DMS53 treated with DMSO at 0.1 percent for 48 hours (cell line): ENCODE measurements at regions not wholly inside any gene's neighbourhood (a gene's known extent, or its start where the extent isn't known, plus 50 kb on each side); places are given as distances from the start of the nearest gene placed in this dataset.
A peak's percentile ranks its signal among the peaks of the same experiment; 100 is the strongest.
"Not testable (repeated sequence)": the region's sequence is repeated elsewhere in the genome, so short reads cannot be mapped to it uniquely, and the experiment has no call there.

Source experiments
- DNase-seq: peaks from one replicate; lab custom pipeline; 2025; ENCODE audit not compliant: unreplicated experiment; lab: John Stamatoyannopoulos, UW

- no peak for DNase-seq
Measured at GRCh38 chr3:8338424-8338823, 163.2 kb upstream of the LMCD1 start.

DNA sequence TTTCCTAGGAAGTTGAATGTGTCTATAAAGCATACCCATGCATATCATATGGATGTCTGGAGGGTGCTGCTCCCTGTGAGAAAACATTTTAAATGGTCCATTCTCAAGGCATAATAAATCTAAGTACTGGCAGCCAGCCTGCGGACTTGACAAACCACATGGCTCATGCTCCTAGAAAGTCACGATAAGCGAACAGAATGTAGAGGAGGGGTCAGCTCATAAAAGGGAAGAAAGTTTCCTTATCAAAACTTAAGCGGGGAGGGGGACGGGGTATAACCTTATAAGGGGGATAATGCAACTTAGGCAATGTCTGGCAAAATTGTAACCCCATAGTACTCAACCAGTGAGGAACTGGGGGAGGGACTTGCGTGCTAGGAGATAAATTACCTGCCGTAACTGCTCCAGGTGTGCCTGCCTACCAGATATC is 159.8 kb upstream of the LMCD1 start:
- no peak for DNase-seq

DNA sequence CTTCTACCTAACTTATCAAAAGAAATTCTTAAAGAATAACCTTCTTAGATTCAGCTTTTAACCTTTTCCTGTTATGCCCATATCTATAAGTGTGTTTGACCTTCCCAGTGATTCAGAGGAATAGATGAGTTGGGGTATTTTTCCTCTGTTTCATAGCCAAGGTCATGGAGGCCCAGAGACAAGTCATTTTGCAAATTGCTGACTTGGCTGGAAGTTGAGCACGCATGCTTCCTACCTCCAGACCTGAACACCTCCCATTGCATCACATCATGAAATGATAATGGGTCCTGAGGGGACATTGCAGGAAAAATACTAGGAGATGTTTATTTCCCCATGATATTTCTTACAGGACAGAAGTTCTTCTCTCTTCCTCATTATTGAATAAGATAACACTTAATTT is 158.6 kb upstream of the LMCD1 start:
- DNase-seq: no peak

DNA sequence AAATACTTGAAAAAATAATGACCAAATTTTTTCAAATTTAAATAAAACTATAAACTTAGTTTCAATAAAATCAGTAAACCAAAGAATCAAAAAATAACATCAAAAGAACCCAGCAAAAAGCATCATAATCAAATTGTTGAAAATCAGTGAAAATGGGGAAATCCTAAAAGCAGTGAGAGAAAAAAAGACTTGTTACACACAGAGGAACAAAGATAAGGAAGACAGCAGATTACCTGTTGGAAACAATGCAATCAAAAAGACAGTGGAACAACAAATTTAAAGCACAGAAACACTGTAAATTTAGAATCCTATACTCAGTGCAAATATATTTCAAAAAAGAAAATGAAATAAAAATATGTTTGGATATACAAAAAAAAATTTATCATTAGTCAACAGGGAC is 156.2 kb upstream of the LMCD1 start:
- no peak for DNase-seq

GRCh38 chr3:8348076-8348475 is 153.5 kb upstream of the LMCD1 start:
- DNase-seq: no peak

GRCh38 chr3:8352475-8352874 is 149.1 kb upstream of the LMCD1 start:
- DNase-seq: no peak

DNA sequence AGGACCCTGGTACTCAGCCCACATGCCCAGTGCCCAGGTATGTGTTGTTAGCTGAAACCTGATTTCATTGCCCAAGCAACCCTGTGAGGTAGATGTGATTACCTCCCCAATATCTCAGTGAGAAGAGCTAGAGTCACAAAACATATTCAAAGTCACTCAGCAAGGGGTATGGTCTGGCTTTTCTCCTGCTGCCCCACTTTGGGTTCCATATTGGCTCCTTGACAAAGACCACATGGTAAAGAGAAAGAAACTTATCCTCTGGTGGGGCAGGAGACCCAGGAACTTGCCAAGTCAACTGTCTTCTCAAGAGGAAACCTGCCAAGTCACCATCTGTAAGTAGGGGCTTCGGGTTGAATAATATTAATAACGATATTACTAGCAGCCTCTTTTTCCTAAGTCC is 148.3 kb upstream of the LMCD1 start:
- DNase-seq: no peak

DNA sequence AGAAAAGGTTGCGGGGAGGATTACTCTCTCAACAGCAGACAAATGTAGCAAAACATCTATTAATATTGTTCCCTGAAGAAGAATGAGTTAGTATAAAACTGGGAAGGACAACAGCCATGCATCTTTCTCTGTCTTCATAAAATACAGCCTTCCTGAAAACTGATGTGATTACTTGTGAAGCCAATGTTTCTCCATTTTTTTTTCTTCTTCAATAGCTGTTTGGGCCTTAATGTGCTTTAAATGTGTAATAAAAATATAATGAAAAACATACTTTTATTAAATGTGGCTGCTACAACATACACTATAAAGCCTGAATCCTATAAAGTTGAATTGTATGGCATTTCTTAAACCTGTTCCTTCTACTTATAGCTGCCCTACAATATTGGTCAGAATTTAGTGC is 146.3 kb upstream of the LMCD1 start:
- DNase-seq: no peak

GRCh38 chr3:8356066-8356465 is 145.6 kb upstream of the LMCD1 start:
- not testable (repeated sequence) for DNase-seq

DNA sequence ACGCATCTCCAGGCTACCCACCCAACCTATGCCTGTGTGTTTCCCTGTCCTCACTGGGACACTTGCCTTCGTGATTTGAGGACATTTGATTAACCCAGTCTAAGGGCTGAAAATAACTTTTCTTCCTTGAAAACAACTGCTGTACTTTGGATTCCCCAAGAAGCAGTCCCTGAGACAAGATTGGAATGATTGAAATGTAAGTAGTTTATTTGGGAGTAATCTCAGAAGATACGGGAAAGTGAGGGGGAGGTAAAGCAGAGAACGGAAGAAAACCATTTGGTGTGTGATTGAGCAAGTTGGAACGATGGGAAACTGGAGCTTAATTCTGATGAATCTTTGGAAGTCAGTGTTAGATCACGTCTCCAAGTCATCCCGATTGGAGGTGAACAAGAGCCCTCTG is 143.8 kb upstream of the LMCD1 start:
- no peak for DNase-seq

DNA sequence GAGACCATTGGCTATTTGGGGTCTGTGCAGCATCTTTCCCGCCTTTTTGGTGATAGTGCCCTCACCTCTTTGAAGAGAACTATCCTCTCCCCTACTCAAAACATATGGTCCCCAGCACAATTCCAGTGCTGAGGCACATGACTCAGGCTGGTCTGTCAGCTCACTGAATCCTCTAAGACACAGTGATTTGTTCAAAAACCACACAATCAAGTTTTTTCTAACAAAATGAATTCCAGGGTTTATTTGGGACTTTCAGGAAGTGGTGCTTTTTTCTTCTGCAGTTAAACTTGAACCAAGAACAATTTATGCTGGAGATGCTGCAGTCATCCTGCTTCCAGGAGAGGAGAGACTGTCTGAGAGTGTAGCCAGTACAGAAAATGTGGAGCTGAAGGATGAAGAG is 142.5 kb upstream of the LMCD1 start:
- DNase-seq: no peak

DNA sequence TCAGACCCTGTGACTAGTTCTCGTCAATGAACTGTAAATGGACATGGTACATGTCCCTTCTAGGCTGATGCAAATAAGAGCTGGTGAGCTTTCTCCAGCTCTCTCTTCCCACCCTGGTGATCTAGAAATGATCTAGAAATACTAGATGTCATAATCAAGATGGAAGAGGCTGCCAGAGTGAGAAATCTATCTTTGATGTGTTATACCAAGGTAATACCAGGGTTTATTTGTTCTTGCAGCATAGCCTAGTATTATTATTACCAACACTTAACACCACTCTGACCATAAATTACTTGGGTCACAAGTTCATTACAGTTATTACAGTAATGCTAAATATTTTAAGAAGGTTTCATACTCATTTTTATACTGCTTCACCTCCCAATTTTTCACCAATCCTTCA is 138.4 kb upstream of the LMCD1 start:
- no peak for DNase-seq

GRCh38 chr3:8365541-8365940 is 136.1 kb upstream of the LMCD1 start:
- no peak for DNase-seq

DNA sequence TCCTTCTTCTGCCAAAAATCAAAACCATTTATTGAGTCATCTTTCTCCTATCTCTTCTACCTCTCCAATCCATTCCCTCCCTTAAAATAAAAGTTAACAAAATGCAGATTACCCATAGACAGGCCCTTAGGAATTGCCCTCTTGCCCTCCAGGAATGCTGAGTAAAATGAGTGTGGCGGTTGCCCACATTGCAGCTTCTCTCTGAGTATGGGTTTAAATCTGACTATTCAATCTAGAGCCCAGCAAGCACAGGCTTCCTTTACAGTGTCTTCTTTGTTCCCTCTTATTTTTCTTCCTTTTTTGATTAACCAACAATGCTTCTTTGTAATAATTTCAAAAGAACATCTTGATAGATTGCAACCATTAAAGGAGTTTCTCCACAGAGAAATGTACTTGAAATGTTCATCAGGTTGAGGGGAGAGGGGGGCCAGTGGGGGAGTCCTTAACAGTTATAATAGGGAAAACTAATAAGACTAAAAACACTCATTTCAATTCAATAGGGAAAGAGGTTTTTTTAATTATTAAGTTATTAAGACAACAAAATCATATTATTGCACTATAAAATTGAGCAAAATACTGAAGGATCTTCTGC is 135.3 kb upstream of the LMCD1 start:
- DNase-seq: no peak

GRCh38 chr3:8368598-8368997 is 133.0 kb upstream of the LMCD1 start:
- no peak for DNase-seq

DNA sequence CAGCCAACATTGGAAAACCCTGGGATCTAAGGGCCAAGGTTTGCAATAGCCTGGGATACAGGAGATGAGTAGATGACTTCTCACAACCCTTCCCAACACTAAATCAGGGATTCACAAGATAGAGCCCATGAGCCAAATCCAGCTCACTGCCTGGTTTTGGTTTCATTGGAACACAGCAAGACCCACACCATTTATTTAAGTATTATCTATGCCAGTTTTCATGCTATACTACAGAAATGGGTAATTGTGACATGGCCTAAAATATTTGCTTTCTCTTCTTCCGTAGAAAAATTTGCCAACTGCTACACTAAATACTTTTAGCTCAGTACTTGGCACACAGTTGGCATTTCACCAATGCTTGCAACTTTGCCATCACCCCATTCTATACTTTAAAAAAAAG is 132.0 kb upstream of the LMCD1 start:
- no peak for DNase-seq

GRCh38 chr3:8371085-8371551 is 130.5 kb upstream of the LMCD1 start:
- peak; percentile 17 for DNase-seq

- no peak for DNase-seq
Measured at GRCh38 chr3:8371960-8372463, 129.6 kb upstream of the LMCD1 start.

GRCh38 chr3:8380904-8381704 is 120.5 kb upstream of the LMCD1 start:
- DNase-seq: no peak

GRCh38 chr3:8385848-8386620 is 115.6 kb upstream of the LMCD1 start:
- no peak for DNase-seq

DNA sequence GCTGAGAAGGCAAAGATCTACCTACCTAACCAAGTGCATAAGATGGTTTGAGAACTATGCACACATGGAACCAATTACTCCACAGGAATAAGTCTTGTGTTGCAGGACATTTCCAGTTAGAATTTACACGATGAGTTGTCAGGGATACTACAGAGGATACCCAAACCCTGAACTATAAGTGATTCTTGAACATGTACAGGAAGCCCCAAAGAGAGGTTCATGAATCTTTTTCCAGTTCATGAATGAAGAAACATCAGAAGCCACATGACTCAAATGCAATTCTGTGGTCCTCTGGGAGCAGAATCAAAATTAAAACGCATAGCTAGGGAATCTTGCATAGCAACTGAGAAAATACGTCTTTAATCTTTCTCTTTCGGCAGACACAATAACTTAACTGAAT is 114.1 kb upstream of the LMCD1 start:
- no peak for DNase-seq

GRCh38 chr3:8399686-8400085 is 101.9 kb upstream of the LMCD1 start:
- DNase-seq: no peak
